Testis (tissue), 2 donors: ENCODE measurements at regions not wholly inside any gene's neighbourhood (a gene's known extent, or its start where the extent isn't known, plus 50 kb on each side); places are given as distances from the start of the nearest gene placed in this dataset.

Source experiments
- DNase-seq: peaks from one replicate; pipeline ENCODE4 v3.0.0-alpha.2; 2019
- H3K27ac ChIP-seq, 2 donors: fragments of 200-600 bp; sonication (generic); one replicate each; pipeline ENCODE4 v1.5.1; 2019
- H3K27me3 ChIP-seq: fragments of 200-600 bp; sonication (generic); one replicate; pipeline ENCODE4 v1.5.1; 2019
- H3K36me3 ChIP-seq: fragments of 200-600 bp; sonication (generic); one replicate; pipeline ENCODE4 v1.5.1; 2017; ENCODE audit warnings: low read depth; ENCODE audit errors: missing control alignments
- H3K4me1 ChIP-seq: fragments of 200-600 bp; sonication (generic); one replicate; pipeline ENCODE4 v1.5.1; 2019
- H3K4me3 ChIP-seq, 2 donors: fragments of 200-600 bp; sonication (generic); one replicate each; pipeline ENCODE4 v1.5.1; 2017 to 2019
- H3K9me3 ChIP-seq: fragments of 200-600 bp; sonication (generic); one replicate; pipeline ENCODE4 v1.5.1; 2017
- POLR2A ChIP-seq: fragments of 450-650 bp; IDR thresholded peaks from one replicate; pipeline ENCODE4 v1.6.1; 2017; ENCODE audit warnings: antibody characterized with exemption, mild to moderate bottlenecking, moderate library complexity
- WGBS, 2 donors: methylation state at CpG; one replicate each; pipeline ENCODE4 v1.1.5; 2018; 5-methylcytosine and 5-hydroxymethylcytosine counted together
- intact Hi-C: fragments of 100-400 bp; cut with DNase I; formaldehyde crosslinking; loops from one replicate; pipeline ENCODE4 v1.15.1; 2023; ENCODE audit warnings: low total_unique reads
- TF ChIP-seq, protein P1 (sequence below), 3 experiments: fragments of 450-650 bp in 2 of 3; fragments of 200-600 bp in 1 of 3; sonication (generic) in 1 of 3; IDR thresholded peaks; one replicate each; pipeline ENCODE4 v1.5.1; 2016 to 2019; ENCODE audit warnings: antibody characterized with exemption in 3 of 3, mild to moderate bottlenecking in 2 of 3, moderate library complexity in 1 of 3

DNA sequence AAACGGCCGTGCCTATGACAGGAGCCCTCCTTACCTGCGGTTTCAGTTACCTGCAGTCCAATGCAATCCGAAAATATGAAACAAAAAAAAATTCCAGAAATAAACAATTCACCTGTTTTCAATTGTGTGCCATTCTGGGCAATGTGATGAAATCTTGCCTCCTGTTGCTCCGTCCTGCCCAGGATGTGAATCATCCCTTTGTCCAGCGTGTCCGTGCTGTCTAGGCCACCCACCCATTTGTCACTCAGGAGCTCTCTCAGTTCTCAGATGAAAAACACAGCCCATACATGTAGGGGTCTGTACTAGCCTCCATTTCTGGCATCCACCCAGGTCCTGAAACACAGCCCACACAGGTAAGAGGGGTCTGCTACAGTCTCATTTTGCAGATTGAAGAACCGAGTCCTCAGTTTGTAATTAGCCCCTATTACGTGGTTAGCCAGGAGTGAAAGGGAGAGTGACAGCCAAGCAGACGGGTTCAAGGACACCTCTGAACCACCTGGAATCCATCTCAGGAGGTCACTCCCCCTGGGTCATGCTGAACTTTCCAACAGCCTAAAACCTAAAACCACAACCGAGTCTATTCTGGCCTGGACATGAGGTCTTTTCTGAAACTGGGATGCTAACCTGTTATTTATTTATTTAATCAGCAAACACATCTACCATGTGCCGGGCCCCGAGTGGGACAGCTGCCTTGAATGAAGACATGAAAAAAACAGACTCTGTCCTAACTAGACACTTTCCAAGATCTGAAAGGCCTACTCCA lies 317.2 kb downstream of the SHANK2 start:
- DNase-seq: no peak
- no peak overlapping the region for H3K27ac ChIP-seq
- no peaks in the 10 kb centered on the region for H3K4me1 ChIP-seq
- no peaks in the 10 kb centered on the region for H3K36me3 ChIP-seq
- TF ChIP-seq POLR2A: no peak
- TF ChIP-seq, protein P1, sequence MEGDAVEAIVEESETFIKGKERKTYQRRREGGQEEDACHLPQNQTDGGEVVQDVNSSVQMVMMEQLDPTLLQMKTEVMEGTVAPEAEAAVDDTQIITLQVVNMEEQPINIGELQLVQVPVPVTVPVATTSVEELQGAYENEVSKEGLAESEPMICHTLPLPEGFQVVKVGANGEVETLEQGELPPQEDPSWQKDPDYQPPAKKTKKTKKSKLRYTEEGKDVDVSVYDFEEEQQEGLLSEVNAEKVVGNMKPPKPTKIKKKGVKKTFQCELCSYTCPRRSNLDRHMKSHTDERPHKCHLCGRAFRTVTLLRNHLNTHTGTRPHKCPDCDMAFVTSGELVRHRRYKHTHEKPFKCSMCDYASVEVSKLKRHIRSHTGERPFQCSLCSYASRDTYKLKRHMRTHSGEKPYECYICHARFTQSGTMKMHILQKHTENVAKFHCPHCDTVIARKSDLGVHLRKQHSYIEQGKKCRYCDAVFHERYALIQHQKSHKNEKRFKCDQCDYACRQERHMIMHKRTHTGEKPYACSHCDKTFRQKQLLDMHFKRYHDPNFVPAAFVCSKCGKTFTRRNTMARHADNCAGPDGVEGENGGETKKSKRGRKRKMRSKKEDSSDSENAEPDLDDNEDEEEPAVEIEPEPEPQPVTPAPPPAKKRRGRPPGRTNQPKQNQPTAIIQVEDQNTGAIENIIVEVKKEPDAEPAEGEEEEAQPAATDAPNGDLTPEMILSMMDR (IDR thresholded peaks at IDR 0.05): no peak
- no peak overlapping the region for H3K4me3 ChIP-seq
- no peaks in the 10 kb centered on the region for H3K9me3 ChIP-seq
- H3K27me3 ChIP-seq: no peaks in the 10 kb centered on the region
- 77 to 84% methylated on average over 13 of the region's 13 CpGs for WGBS, 2 donors
- intact Hi-C loops: no loop called here

DNA sequence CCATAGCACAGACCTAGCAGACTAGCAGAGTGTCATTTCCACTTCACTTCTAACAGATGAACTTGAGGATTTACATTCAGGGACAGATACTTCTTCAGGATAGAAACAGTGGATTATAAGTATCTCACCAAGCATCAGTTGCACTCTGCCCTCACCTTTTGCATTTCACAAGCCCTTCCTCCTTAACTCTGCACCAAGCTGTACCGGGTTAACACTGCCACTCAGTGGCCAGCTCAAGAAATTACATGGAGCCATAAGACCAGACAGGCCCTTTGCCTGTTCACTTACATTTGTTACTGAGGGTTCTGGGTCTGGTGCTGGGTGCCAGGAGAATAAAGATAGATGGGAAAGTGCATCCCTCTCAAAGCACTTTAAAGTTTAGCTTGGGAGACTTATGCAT lies 309.8 kb downstream of the SHANK2 start:
- 85 to 93% methylated on average over 1 of the region's 1 CpG for WGBS, 2 donors
- no peaks in the 10 kb centered on the region for H3K9me3 ChIP-seq
- no peaks in the 10 kb centered on the region for H3K4me1 ChIP-seq
- H3K27me3 ChIP-seq: no peaks in the 10 kb centered on the region
- TF ChIP-seq, protein P1 (IDR thresholded peaks at IDR 0.05): peak in 2 of 3 experiments; percentile 24 to 32
- no peak for TF ChIP-seq POLR2A
- H3K36me3 ChIP-seq: no peaks in the 10 kb centered on the region
- DNase-seq: peak; percentile 18
- no peak overlapping the region for H3K27ac ChIP-seq
- intact Hi-C loops: no loop called here
- no peak overlapping the region for H3K4me3 ChIP-seq

DNA sequence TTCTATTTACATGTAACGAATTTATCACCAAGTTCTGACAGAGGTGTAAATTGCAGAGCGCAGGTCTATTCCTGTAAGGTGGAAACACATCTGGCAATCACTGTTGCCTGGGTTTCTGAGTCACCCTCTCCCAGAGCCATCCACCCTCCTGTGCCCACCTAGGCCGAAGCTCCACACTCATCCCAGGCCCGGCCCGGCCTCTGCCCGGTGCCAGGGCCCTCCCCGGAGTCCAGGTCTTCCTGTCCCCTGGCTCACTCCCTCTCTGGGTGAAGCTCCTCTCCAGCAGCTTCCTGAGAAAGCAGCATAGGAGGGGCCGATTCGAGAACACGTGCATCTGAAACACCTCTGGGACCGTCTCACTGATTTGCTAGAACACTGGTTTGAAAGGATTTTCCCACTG lies 308.2 kb downstream of the SHANK2 start:
- H3K27me3 ChIP-seq: no peaks in the 10 kb centered on the region
- WGBS, 2 donors: 91 to 94% methylated on average over 11 of the region's 11 CpGs
- intact Hi-C loops: no loop called here
- no peak overlapping the region for H3K27ac ChIP-seq
- H3K4me1 ChIP-seq: no peaks in the 10 kb centered on the region
- TF ChIP-seq, protein P1 (IDR thresholded peaks at IDR 0.05): no peak
- TF ChIP-seq POLR2A: no peak
- H3K36me3 ChIP-seq: no peaks in the 10 kb centered on the region
- H3K4me3 ChIP-seq: no peak overlapping the region
- no peak for DNase-seq
- H3K9me3 ChIP-seq: no peaks in the 10 kb centered on the region

GRCh38 chr11:70944636-70945035 lies 307.7 kb downstream of the SHANK2 start:
- Histone ChIP-seq H3K27ac (no peak overlapping the region), H3K4me1 (no peaks in the 10 kb centered on the region), H3K9me3 (no peaks in the 10 kb centered on the region), H3K36me3 (no peaks in the 10 kb centered on the region), H3K4me3 (no peak overlapping the region), H3K27me3 (no peaks in the 10 kb centered on the region)
- DNase-seq: no peak
- intact Hi-C loops: no loop called here
- WGBS, 2 donors: 83 to 94% methylated on average over 2 of the region's 2 CpGs
- no peak for TF ChIP-seq POLR2A
- TF ChIP-seq, protein P1 (IDR thresholded peaks at IDR 0.05): no peak

DNA sequence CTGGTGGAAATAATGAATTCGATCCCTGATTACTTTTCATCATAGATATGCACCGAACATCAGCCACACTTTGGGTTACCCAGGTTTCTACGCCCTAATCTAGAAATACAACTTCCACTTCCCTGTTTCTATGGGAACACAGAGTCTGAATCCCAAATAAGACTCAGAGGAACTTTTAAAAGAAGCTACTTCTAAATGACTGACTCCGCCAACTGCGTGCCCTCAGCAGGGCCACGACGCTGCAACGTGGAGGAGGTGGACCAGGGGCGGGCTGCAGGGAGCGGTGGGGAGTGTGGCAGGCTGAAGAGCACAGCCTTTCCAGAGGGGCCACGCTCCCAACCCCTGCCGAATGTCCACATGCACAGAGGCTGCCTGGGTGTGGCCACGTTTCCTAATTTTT lies 304.0 kb downstream of the SHANK2 start:
- WGBS, 2 donors: 88 to 90% methylated on average over 13 of the region's 13 CpGs
- H3K27me3 ChIP-seq: no peaks in the 10 kb centered on the region

More for the DNA sequence above, 304.0 kb downstream of the SHANK2 start:
- DNase-seq: no peak
- no peaks in the 10 kb centered on the region for H3K9me3 ChIP-seq
- no peak for TF ChIP-seq POLR2A
- TF ChIP-seq, protein P1 (IDR thresholded peaks at IDR 0.05): no peak
- no peaks in the 10 kb centered on the region for H3K4me1 ChIP-seq
- no peak overlapping the region for H3K4me3 ChIP-seq
- no peak overlapping the region for H3K27ac ChIP-seq
- no peaks in the 10 kb centered on the region for H3K36me3 ChIP-seq
- intact Hi-C loops: no loop called here
